WTC11 (cell line): ENCODE measurements at regions not wholly inside any gene's neighbourhood (a gene's known extent, or its start where the extent isn't known, plus 50 kb on each side); places are given as distances from the start of the nearest gene placed in this dataset.

Experiments used
- ATAC-seq: fragments of 200-7000 bp; cut with Tn5 transposase; 2 replicates; pipeline ENCODE4 v1.10.0; 2021; ENCODE audit warnings: mild to moderate bottlenecking, moderate library complexity
- CTCF ChIA-PET: fragments of 300-600 bp; sonication (Branson Sonifier 250); formaldehyde crosslinking; loops from one replicate; lab custom pipeline; 2021; ENCODE audit warnings: antibody characterized with exemption; lab: Charles Lee
- POLR2A ChIA-PET: fragments of 350-600 bp; sonication (Branson Sonifier 250); formaldehyde crosslinking; loops from one replicate; lab custom pipeline; 2021; ENCODE audit warnings: antibody characterized with exemption; lab: Charles Lee
- DNase-seq: peaks from one replicate; pipeline ENCODE4 v3.0.0; 2021; ENCODE audit warnings: low spot score
- H3K27ac Mint-ChIP-seq: 2 replicates; pipeline ENCODE4 v1.8.0; 2021; ENCODE audit warnings: mixed read lengths
- H3K27me3 Mint-ChIP-seq: 2 replicates; pipeline ENCODE4 v1.8.0; 2021; ENCODE audit warnings: low read depth, mild to moderate bottlenecking, moderate library complexity, mixed read lengths
- H3K36me3 Mint-ChIP-seq: 2 replicates; pipeline ENCODE4 v1.8.0; 2021; ENCODE audit warnings: mixed read lengths
- H3K4me1 Mint-ChIP-seq: 2 replicates; pipeline ENCODE4 v1.8.0; 2022; ENCODE audit warnings: mixed read lengths
- H3K4me3 Mint-ChIP-seq: 2 replicates; pipeline ENCODE4 v1.8.0; 2021; ENCODE audit warnings: mild to moderate bottlenecking, moderate library complexity, mixed read lengths
- H3K9me3 Mint-ChIP-seq: 2 replicates; pipeline ENCODE4 v1.8.0; 2021; ENCODE audit warnings: mixed read lengths
- AR ChIP-seq: fragments of 250-450 bp; sonication (Bioruptor Pico); IDR thresholded peaks from 2 replicates; pipeline ENCODE4 v1.9.0; 2021; ENCODE audit warnings: mild to moderate bottlenecking
- ARID4B ChIP-seq: sonication (generic); formaldehyde crosslinking; IDR thresholded peaks from 2 replicates; pipeline ENCODE4 v1.8.0; 2023; ENCODE audit warnings: missing genetic modification reagents, mild to moderate bottlenecking, borderline replicate concordance
- ATF2 ChIP-seq: sonication (generic); formaldehyde crosslinking; IDR thresholded peaks from 2 replicates; pipeline ENCODE4 v1.8.1; 2022; ENCODE audit warnings: low read depth, missing genetic modification reagents, borderline replicate concordance
- ATF6 ChIP-seq: sonication (generic); formaldehyde crosslinking; IDR thresholded peaks from 2 replicates; pipeline ENCODE4 v1.8.1; 2023; ENCODE audit warnings: mild to moderate bottlenecking, missing genetic modification reagents
- E2F4 ChIP-seq: sonication (generic); formaldehyde crosslinking; IDR thresholded peaks from 2 replicates; pipeline ENCODE4 v1.8.1; 2022; ENCODE audit warnings: low read depth, mild to moderate bottlenecking, moderate library complexity, missing genetic modification reagents, borderline replicate concordance
- ESRRA ChIP-seq: sonication (generic); formaldehyde crosslinking; IDR thresholded peaks from 2 replicates; pipeline ENCODE4 v1.8.1; 2022; ENCODE audit warnings: mild to moderate bottlenecking, missing genetic modification reagents, borderline replicate concordance
- ETV6 ChIP-seq: sonication (generic); formaldehyde crosslinking; IDR thresholded peaks from 2 replicates; pipeline ENCODE4 v1.8.1; 2022; ENCODE audit warnings: mild to moderate bottlenecking, missing genetic modification reagents
- GABPB1 ChIP-seq: sonication (generic); formaldehyde crosslinking; IDR thresholded peaks from 2 replicates; pipeline ENCODE4 v1.8.1; 2023; ENCODE audit warnings: mild to moderate bottlenecking, missing genetic modification reagents
- GRHL2 ChIP-seq: fragments of 250-450 bp; sonication (Bioruptor Pico); IDR thresholded peaks from 2 replicates; pipeline ENCODE4 v1.8.0; 2022; ENCODE audit warnings: mild to moderate bottlenecking, moderate library complexity; ENCODE audit not compliant: insufficient replicate concordance, severe bottlenecking
- GTF2I ChIP-seq: fragments of 250-450 bp; sonication (Bioruptor Pico); conservative IDR thresholded peaks from 2 replicates; pipeline ENCODE4 v1.4.0; 2021; ENCODE audit warnings: mild to moderate bottlenecking
- HMGA2 ChIP-seq: fragments of 250-450 bp; sonication (Bioruptor Pico); IDR thresholded peaks from 2 replicates; pipeline ENCODE4 v1.4.0; 2021; ENCODE audit warnings: mild to moderate bottlenecking, moderate library complexity
- HMGXB4 ChIP-seq: sonication (generic); formaldehyde crosslinking; IDR thresholded peaks from 2 replicates; pipeline ENCODE4 v1.8.1; 2023; ENCODE audit warnings: mild to moderate bottlenecking, moderate library complexity, missing genetic modification reagents
- JUN ChIP-seq: sonication (generic); formaldehyde crosslinking; IDR thresholded peaks from 2 replicates; pipeline ENCODE4 v1.8.0; 2023; ENCODE audit warnings: mild to moderate bottlenecking, missing genetic modification reagents
- NR1H2 ChIP-seq: sonication (generic); formaldehyde crosslinking; IDR thresholded peaks from 2 replicates; pipeline ENCODE4 v1.9.0; 2021; ENCODE audit warnings: mild to moderate bottlenecking, moderate library complexity, missing genetic modification reagents
- SOX15 ChIP-seq: fragments of 250-450 bp; sonication (Bioruptor Pico); IDR thresholded peaks from 2 replicates; pipeline ENCODE4 v1.9.0; 2021; ENCODE audit warnings: mild to moderate bottlenecking
- TEAD1 ChIP-seq: sonication (generic); formaldehyde crosslinking; IDR thresholded peaks from 2 replicates; pipeline ENCODE4 v1.8.0; 2022; ENCODE audit warnings: mild to moderate bottlenecking, missing genetic modification reagents
- ZBTB43 ChIP-seq: sonication (generic); formaldehyde crosslinking; IDR thresholded peaks from 2 replicates; pipeline ENCODE4 v1.8.1; 2023; ENCODE audit warnings: mild to moderate bottlenecking, missing genetic modification reagents

GRCh38 chr2:2707206-2707991, 376.3 kb upstream of the MYT1L start (continued):
- TF ChIP-seq JUN (CRISPR knock-in tag) (no peak), GRHL2 (CRISPR knock-in tag) (no peak), NR1H2 (no peak), SOX15 (CRISPR knock-in tag) (no peak), GABPB1 (CRISPR knock-in tag) (no peak), ATF6 (CRISPR knock-in tag) (no peak)
- TF ChIP-seq, all 79 proteins: peak for 0

- H3K4me3 Mint-ChIP-seq = no peak overlapping the region
- DNase-seq = no peak
- POLR2A ChIA-PET = no interaction called here
- no peaks in the 10 kb centered on the region; the same call in 1 of the 2 replicates for H3K27me3 Mint-ChIP-seq
- no peak for ATAC-seq
- no peak overlapping the region for H3K27ac Mint-ChIP-seq
- CTCF ChIA-PET = no interaction called here
- H3K9me3 Mint-ChIP-seq = no peaks in the 10 kb centered on the region
- H3K4me1 Mint-ChIP-seq = peaks cover 36% of the 10 kb centered on the region
- H3K36me3 Mint-ChIP-seq = no peaks in the 10 kb centered on the region
- no peak for TF ChIP-seq HMGXB4 (CRISPR knock-in tag)
- no peak for TF ChIP-seq ARID4B (CRISPR knock-in tag)
- TF ChIP-seq ETV6 = no peak
- no peak for TF ChIP-seq ATF2 (CRISPR knock-in tag)
- TF ChIP-seq SOX15 (CRISPR knock-in tag) = no peak
- no peak for TF ChIP-seq AR (CRISPR knock-in tag)
- TF ChIP-seq ZBTB43 (CRISPR knock-in tag) = no peak
- TF ChIP-seq JUN (CRISPR knock-in tag) = no peak
- no peak for TF ChIP-seq TEAD1 (CRISPR knock-in tag)
- TF ChIP-seq E2F4 (CRISPR knock-in tag) = no peak
- no peak for TF ChIP-seq HMGA2 (CRISPR knock-in tag)
- TF ChIP-seq ESRRA (CRISPR knock-in tag) = no peak
- no peak for TF ChIP-seq GTF2I (CRISPR knock-in tag)
- no peak for TF ChIP-seq ATF6 (CRISPR knock-in tag)
These were observed 375.2 kb upstream of the MYT1L start for GRCh38 chr2:2706306-2706705.
